NCI-H128 (cell line): ENCODE measurements at regions not wholly inside any gene's neighbourhood (a gene's known extent, or its start where the extent isn't known, plus 50 kb on each side); places are given as distances from the start of the nearest gene placed in this dataset.
"Not testable (repeated sequence)": the region's sequence is repeated elsewhere in the genome, so short reads cannot be mapped to it uniquely, and the experiment has no call there.

ENCODE experiments used
- DNase-seq: peaks from one replicate; lab custom pipeline; 2025; ENCODE audit not compliant: unreplicated experiment; lab: John Stamatoyannopoulos, UW

- DNase-seq, result not testable (repeated sequence)
These were observed 63.1 kb downstream of the TRIM43 start for GRCh38 chr2:95654897-95655296.

- DNase-seq, result not testable (repeated sequence)
These were observed 64.8 kb downstream of the TRIM43 start for GRCh38 chr2:95656553-95656952.

- DNase-seq, result not testable (repeated sequence)
These were observed 66.1 kb downstream of the TRIM43 start for GRCh38 chr2:95657937-95658336.

DNA sequence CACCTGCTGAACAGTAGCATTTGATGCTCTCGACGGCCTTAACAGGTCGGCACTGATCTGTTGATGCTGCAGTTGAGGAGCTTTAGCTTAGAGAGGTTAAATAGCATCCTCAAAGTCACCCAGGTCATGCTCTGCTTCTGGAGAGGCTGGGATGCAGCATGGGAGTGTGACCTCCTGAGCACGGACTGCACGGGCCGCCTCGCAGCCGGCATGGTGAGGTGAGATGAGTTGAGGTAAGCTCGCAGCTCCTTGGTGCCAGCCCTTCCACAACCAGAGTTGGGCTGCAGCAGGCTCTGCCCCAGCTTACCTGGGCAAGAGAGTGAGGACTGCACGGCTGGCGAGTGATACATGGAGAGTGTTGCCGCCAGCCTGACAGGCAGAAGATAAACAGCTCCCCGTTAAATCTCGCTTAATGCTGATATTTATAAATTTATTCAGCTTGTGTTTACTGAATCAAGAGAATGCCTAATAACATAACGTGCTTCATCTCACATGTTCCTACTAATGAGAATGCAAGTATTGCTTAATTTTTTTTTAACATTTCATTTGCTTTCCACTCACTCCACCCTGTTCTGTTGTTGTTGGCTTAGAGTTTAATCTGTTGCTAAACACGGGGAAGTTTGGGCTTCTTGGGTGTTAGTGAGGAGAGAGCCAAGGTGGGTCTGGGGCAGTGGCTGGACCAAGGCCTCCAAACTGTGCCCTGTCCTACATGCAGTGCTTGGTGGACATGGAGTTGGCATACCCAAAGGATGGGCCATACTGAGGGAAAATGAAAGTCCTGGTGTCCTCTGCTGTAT lies 69.2 kb downstream of the TRIM43 start:
- not testable (repeated sequence) for DNase-seq

DNA sequence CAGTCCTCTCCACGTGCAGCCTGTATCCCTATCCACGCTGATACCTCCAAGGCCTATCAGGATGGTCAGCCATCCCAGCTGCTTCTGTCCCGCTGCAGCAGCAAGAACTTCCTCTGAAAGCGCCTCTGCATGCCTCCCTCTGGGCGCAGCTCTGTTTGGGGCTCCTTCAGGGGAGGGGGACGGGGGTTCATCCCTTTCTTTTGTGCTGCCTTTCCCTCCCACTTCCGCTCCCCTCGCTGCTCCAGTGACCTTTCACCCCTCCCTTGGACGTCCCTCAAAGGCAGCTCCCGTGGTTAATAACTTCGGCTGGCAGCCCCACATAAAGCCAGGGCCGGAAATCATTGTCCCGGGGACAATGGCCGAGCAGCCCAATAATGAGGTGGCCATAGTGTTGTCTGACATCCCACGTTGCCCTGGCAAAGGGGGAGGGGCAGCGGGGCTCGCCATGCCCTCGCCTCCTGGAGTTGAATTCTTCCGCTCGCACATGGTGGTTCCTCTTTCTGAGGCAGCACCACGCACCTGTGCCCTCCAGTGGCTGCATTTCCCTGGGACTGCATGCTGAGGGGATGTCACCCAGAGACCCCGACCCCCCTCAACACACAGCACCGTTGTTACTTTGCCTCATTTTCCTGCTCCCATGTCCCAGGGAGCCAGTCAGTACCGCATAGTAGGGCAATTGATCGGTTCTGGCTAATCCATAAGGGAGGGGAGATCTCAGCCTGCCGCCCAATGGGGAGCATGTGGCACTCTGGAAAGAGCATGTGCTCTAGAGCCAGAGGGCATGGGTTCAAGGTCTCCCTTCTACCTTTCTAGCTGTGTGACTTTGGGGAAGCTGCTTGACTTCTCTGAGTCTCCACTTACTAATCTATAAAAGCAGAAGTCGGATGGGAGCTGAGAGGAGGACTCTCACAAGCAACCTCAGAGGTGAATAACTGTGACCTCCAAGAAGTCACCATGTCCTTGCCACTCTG lies 72.0 kb downstream of the TRIM43 start:
- DNase-seq, result not testable (repeated sequence)

- DNase-seq, result not testable (repeated sequence)
These were observed 74.8 kb downstream of the TRIM43 start for GRCh38 chr2:95666636-95667035.

- DNase-seq, result no peak
These were observed 75.7 kb downstream of the TRIM43 start for GRCh38 chr2:95667480-95667879.

DNA sequence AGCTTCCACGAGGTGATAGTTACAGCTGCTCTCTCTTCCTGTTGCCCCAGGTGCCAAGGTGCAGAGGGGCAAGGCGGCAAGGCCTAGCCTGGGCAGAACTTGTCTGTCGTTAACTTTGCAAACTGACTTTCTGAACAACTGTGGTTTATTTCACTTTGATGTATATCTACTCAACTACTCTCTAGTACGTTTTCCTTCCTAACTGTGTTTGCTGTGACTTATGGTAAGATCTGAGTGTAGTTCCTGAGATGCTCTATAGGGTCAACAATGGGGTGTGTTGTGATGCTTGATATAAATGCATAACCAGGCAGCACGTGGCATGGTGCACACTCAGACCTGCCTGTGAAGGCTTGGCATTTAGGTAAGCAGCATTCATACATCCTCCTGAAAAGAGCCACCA lies 77.1 kb downstream of the TRIM43 start:
- not testable (repeated sequence) for DNase-seq

DNA sequence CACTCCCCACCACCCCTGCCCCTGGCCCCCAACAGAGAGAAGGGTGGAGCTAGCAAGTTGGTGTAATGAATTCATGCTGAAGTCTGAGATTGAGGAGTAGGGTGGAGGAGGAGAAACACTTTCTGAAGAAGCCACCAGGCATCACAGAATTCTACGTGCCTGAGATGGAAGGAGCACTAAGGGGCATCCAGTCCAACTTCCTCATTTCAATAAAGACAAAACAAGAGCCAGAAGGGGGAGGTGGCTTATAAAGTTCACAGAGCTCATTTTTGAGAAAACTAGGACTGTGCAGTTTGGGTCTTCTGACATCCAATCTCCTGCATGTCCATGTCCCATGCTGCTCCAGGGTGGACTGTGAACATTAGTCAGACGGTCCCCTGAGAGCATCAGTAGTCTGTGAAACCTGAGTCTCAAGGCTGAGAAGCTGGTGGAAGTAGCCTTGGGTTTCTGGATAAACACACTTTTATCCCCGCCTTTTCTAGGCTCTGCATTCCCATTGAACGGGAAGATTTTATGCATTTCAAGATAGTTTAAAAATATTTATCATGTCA lies 77.7 kb downstream of the TRIM43 start:
- no peak for DNase-seq

DNA sequence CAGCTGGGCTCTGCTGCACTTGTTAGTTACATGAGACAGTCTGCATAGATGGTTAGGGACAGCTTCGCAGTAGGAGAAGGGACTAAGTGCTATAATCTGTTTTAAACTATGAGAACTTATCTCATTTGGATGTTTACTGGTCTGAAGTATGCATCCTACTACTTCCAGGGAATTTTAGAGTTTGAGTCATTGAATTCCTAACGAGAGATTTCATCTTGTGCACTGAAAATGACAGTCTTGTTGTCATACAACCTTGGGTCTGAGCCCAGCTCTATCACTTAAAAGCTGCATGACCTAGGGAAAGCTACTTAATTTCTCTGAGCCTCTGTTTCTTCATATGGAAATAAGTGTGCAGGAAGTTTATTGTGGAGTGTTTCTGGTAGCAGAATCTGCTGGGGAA lies 78.4 kb downstream of the TRIM43 start:
- no peak for DNase-seq

DNA sequence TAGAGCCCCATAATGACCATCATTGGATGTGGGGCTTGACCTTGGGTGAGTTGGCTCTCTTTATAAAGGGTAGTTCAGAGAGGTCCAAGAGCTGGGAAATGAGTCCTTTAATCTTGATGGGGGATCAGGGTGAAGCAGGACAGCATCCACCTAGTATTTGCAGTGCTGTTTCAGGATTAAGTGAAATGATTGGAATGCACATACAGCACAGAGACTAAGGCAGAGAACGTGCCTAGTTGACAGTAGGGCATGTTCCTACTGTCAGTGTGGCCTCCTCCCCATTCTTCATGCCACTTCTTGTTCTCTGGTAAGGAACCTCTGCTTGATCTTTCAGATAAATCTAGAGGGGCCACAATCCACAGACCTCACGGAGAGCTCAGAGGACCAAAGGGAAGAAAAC lies 78.9 kb downstream of the TRIM43 start:
- DNase-seq, result no peak

DNA sequence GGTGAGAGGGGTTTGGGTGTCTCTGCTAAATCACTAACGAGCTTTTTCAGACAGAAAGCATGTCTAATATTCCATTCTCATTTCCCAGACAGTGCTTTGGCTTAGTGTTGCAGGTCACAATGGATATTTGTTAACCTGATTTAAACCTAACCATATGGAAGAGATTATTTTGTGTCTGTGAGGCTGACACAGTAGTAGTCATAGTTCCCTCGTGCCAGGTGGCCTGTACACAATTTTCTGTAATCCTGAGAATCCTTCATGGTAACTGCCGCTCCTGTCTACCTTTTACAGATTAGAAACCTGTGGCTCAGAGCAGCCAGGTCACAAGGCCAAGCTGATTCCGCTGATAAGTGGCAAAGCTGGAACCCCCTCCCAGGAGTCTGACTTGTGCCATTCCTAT lies 79.4 kb downstream of the TRIM43 start:
- not testable (repeated sequence) for DNase-seq

- DNase-seq, result not testable (repeated sequence)
These were observed 80.2 kb downstream of the TRIM43 start for GRCh38 chr2:95671992-95672391.

- DNase-seq, result not testable (repeated sequence)
These were observed 80.7 kb downstream of the TRIM43 start for GRCh38 chr2:95672500-95672899.

GRCh38 chr2:95674186-95674585 lies 82.4 kb downstream of the TRIM43 start:
- no peak for DNase-seq

DNA sequence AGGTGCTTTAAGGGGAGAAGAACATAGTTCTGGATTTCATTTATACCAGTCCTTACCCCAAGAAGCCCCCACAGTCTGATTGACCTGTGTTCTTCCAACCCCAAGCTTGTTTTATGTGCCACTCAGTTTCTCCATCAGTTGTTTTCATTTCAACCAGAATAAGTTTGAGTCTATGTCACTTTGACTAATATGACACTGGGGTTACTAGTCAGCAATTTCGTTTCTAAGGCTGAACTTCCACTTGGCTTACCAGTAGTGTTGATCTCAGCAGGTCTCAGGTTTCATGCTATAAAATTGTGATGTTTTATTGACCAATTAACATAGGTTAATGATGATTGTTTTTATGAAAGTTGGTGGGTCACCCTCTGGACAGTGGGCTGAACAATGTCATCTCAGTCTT lies 84.8 kb downstream of the TRIM43 start:
- not testable (repeated sequence) for DNase-seq

- no peak for DNase-seq
These were observed 85.5 kb downstream of the TRIM43 start for GRCh38 chr2:95677346-95677745.

DNA sequence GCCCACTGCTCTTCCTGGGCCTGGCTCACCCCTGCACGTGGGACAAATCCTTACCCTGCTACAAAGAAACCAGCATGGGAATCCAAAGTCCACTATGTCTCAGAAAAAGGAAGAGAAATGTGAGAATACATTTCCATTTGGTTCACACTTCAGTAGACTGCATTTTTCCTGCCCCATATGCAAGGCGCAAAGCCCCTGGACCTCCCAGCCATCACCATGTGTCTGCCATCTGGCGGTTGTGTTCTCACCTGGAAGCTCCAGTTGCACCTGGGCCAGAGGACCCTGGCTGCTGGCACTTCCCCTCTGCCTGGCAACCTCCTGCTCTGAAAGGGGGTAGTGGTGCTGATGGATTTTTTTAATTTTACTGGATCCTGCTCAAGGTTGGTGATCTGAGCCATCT lies 86.0 kb downstream of the TRIM43 start:
- DNase-seq, result not testable (repeated sequence)

DNA sequence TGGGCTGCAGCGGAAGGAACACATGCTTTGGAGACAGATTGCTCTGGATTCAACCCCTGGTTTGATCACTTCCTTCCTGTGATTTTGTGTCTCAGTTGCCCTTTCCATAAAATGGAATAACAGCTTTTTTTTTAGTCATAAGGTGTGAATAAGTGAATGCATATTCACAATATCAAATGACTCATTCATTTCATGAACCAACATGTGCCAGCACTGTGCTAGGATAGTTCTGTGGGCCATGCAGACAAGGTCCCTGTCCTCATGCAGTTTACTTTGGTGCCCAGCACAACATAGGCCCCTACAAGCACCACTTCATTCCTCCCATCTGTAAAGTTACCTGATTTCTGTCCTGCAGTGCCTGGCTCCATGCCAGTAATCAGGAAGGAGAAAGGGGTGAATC lies 89.4 kb downstream of the TRIM43 start:
- not testable (repeated sequence) for DNase-seq

DNA sequence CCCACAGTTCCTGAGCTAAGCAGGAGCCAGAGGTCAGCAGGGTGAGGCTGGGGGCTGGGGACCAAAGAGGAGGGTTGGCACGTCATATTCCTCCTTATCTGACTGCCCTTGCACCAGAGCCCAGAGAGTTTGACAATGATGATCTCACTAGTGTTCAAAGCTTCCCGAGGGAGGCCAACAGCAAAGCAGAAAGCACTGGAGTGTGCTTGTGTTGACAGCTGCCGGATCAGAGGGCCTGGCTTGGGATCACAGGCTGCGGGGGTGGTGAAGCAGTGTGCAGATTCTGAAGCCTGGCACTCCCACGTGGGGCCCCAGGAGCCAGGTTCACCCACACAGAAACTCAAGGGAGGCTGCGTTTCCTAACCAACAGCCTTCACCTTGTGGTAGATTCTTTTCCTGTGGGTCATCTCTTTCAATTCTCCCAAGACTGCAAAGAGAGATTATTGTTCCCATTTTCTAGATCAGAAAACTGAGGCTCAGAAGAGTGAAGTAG lies 89.8 kb downstream of the TRIM43 start:
- DNase-seq, result not testable (repeated sequence)

GRCh38 chr2:95682889-95683517 lies 91.2 kb downstream of the TRIM43 start:
- DNase-seq, result not testable (repeated sequence)
